ENCODE measurements at regions not wholly inside any gene's neighbourhood (a gene's known extent, or its start where the extent isn't known, plus 50 kb on each side); places are given as distances from the start of the nearest gene placed in this dataset.

- TF ChIP-seq CTCF (IDR thresholded peaks at IDR 0.05; ENCODE audit: insufficient read depth, low read length, poor library complexity, severe bottlenecking), result no peak
- H3K36me3 ChIP-seq (ENCODE audit: control insufficient read depth, insufficient read depth, low read length), result no peaks in the 10 kb centered on the region
- DNase-seq (ENCODE audit: low read depth), result no peak
These were observed 291.8 kb upstream of the CAMK1G start for GRCh38 chr1:209291715-209292114.

GRCh38 chr1:209302779-209303568 lies 280.5 kb upstream of the CAMK1G start:
- no peak overlapping the region for H3K4me3 ChIP-seq (ENCODE audit: low read depth, low read length)
- no peaks in the 10 kb centered on the region for H3K36me3 ChIP-seq (ENCODE audit: control insufficient read depth, insufficient read depth, low read length)
- no peak for TF ChIP-seq CTCF (IDR thresholded peaks at IDR 0.05; ENCODE audit: insufficient read depth, low read length, poor library complexity, severe bottlenecking)
- no peaks in the 10 kb centered on the region for H3K27me3 ChIP-seq (ENCODE audit: control insufficient read depth, insufficient read depth, low read length)
- DNase-seq (ENCODE audit: low read depth), result no peak

More at GRCh38 chr1:209291715-209292114, 291.8 kb upstream of the CAMK1G start:
- Histone ChIP-seq H3K4me3 (ENCODE audit: low read depth, low read length) (no peak overlapping the region), H3K27me3 (ENCODE audit: control insufficient read depth, insufficient read depth, low read length) (no peaks in the 10 kb centered on the region)

DNA sequence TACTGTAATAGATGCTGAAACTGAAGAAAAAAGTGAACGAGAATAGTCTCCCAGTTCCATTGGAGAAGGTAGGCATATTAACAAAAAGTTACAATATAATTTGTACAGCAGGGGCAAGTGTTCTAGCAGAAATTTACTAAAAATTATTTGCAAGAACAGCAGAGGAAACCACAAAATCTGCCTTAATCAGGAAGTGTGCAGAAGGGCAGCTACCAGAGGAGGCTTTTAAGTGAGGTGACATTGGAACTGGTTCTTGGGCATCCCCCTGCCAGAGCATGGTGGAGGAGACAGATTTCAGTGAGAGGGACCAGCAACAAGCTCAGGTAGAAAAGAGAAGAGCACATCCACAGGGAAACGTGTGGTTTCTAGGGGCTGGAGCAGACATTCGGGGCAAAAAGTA lies 279.3 kb upstream of the CAMK1G start:
- no peak for TF ChIP-seq CTCF (IDR thresholded peaks at IDR 0.05; ENCODE audit: insufficient read depth, low read length, poor library complexity, severe bottlenecking)
- Histone ChIP-seq H3K4me3 (ENCODE audit: low read depth, low read length) (no peak overlapping the region), H3K36me3 (ENCODE audit: control insufficient read depth, insufficient read depth, low read length) (no peaks in the 10 kb centered on the region), H3K27me3 (ENCODE audit: control insufficient read depth, insufficient read depth, low read length) (no peaks in the 10 kb centered on the region)
- no peak for DNase-seq (ENCODE audit: low read depth)

GRCh38 chr1:209305221-209305954 lies 278.1 kb upstream of the CAMK1G start:
- H3K4me3 ChIP-seq (ENCODE audit: low read depth, low read length), result no peak overlapping the region
- no peak for DNase-seq (ENCODE audit: low read depth)
- TF ChIP-seq CTCF (IDR thresholded peaks at IDR 0.05; ENCODE audit: insufficient read depth, low read length, poor library complexity, severe bottlenecking), result no peak

DNA sequence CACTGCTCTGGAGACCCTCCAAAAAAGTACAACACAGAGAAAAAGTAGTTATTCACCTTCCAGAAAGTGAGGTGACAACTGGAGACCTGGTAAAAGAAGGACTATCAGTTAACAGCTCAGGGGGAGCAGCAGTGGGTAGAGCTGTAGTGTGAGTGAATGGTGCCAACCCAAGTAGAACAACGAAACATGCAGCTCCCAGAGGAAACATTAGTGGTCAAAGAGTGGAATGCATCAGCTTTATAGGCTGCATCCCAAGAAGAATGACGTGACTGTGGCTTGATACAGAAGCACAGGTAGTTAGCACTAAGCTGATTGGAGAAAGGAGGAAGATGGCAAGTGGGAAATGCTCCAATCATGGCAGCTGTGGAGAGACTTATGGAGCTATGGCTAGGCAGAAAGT lies 275.7 kb upstream of the CAMK1G start:
- peak; percentile 10 for DNase-seq (ENCODE audit: low read depth)
- no peak for TF ChIP-seq CTCF (IDR thresholded peaks at IDR 0.05; ENCODE audit: insufficient read depth, low read length, poor library complexity, severe bottlenecking)
- H3K27me3 ChIP-seq (ENCODE audit: control insufficient read depth, insufficient read depth, low read length), result no peaks in the 10 kb centered on the region
- H3K4me3 ChIP-seq (ENCODE audit: low read depth, low read length), result no peak overlapping the region
- H3K36me3 ChIP-seq (ENCODE audit: control insufficient read depth, insufficient read depth, low read length), result no peaks in the 10 kb centered on the region

More at GRCh38 chr1:209305221-209305954, 278.1 kb upstream of the CAMK1G start:
- Histone ChIP-seq H3K27me3 (ENCODE audit: control insufficient read depth, insufficient read depth, low read length) (no peaks in the 10 kb centered on the region), H3K36me3 (ENCODE audit: control insufficient read depth, insufficient read depth, low read length) (no peaks in the 10 kb centered on the region)
